ENCODE measurements at regions not wholly inside any gene's neighbourhood (a gene's known extent, or its start where the extent isn't known, plus 50 kb on each side); places are given as distances from the start of the nearest gene placed in this dataset.

DNA sequence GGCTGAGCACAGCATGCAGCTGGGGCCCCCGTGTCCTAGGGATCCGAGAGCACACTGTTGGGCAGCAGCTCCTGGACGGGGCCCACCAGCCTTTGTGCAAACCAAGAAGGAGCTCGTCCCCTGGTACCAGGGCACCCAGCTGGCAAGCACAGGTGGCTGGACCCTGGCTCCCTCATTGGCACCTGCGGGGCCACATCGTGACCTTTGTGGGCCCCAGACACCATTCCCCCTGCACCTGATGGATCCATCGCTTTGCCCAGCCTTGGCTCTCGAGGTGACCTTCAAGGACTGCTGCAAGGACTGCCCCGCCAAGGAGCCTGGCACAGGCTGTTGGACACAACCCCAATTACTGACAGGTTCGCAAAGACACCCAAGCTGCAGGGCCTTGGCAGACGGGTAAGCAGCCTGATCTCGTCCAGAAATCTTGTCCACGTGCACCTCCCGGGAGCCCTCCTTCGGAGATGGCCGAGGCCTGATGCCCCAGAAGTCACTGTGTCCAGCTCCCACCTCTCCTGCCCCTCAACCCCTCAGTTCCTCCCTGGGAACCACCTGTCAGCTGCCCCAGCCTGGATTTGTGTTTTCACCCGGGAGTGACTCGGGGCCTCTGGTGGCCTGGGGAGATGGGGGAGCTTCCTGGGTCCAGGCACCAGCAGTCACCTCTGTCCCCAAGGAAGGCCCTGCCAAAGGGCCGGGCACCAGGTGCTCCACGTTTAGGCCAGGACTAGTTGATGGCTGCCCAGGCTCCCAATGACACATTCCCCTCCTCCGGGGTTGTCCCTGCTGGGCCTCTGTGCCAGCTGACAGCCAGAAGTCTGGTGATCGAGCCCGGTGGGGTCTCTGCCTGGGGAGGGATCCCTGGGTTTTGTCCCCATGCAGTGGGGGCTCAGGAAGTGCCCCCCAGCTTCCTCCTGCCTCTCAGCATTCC lies 137.1 kb upstream of the PPP1R26 start:
- Histone ChIP-seq H3K9me3 (no peaks in the 10 kb centered on the region; the same call in 1 of the 2 replicates), H3K36me3 (no peaks in the 10 kb centered on the region), H3K4me1 (peaks cover 10% of the 10 kb centered on the region), H3K27me3 (no peaks in the 10 kb centered on the region), H3K4me3 (ENCODE audit: low read depth, low read length) (no peak overlapping the region)
- TF ChIP-seq, protein P1, sequence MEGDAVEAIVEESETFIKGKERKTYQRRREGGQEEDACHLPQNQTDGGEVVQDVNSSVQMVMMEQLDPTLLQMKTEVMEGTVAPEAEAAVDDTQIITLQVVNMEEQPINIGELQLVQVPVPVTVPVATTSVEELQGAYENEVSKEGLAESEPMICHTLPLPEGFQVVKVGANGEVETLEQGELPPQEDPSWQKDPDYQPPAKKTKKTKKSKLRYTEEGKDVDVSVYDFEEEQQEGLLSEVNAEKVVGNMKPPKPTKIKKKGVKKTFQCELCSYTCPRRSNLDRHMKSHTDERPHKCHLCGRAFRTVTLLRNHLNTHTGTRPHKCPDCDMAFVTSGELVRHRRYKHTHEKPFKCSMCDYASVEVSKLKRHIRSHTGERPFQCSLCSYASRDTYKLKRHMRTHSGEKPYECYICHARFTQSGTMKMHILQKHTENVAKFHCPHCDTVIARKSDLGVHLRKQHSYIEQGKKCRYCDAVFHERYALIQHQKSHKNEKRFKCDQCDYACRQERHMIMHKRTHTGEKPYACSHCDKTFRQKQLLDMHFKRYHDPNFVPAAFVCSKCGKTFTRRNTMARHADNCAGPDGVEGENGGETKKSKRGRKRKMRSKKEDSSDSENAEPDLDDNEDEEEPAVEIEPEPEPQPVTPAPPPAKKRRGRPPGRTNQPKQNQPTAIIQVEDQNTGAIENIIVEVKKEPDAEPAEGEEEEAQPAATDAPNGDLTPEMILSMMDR (IDR thresholded peaks at IDR 0.05; ENCODE audit: low read depth, low read length): no peak
- no peak for DNase-seq

DNA sequence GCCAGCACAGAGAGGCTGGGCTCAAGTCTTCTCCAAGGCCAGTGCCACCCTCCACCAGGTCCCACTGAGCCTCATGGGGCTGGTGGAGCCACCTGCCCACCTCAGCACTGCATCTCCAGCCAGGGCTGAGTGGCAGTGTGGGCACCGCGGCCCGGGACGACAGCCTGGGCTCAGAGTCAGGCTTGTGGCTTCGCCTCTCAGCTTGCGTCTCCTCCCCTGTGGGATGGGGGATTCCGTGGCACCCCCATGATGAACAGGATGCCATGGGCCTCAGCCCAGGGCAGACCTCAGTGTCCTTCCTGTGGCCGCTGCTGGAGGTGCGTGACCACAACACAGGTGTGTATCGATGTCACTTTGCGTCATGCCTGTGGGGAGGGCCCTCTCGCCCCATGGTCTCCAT lies 136.4 kb upstream of the PPP1R26 start:
- Histone ChIP-seq H3K9me3 (no peaks in the 10 kb centered on the region; the same call in 1 of the 2 replicates), H3K4me3 (ENCODE audit: low read depth, low read length) (no peak overlapping the region), H3K4me1 (peaks cover 10% of the 10 kb centered on the region), H3K27me3 (no peaks in the 10 kb centered on the region), H3K36me3 (no peaks in the 10 kb centered on the region)
- TF ChIP-seq, protein P1 (IDR thresholded peaks at IDR 0.05; ENCODE audit: low read depth, low read length): no peak
- DNase-seq: no peak

DNA sequence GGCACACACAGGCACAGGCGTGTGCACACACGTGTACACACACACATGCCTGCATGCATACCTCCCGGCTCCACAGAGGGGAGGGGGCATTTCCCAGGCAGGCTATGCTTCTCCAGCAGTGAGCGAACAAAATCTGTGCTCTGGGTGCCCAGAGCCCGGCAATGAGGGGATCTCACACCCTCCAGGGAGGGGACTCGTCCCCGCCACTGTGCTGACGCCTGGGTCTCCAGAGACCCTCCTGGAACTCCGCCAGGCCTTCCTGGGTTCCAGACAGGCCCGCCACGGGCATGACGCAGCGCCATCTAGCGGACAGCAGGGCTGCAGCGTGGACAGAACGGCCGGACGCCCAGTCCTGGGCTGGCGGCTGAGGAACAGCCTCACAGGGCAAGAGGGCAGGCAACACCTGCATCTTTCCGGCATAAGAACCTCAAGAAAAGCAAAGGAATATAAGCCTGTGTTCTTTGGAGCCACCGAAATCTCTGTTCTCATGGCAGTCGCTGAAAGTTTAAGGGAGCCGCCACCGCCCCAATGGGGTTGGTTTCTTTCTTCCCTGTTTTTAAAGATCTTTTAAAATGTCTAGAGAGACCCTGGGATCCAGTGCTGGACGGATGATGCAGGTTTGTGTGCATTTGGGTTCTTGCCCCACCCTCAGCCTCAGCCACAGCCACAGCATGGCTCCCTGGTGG lies 135.6 kb upstream of the PPP1R26 start:
- no peaks in the 10 kb centered on the region; the same call in 1 of the 2 replicates for H3K9me3 ChIP-seq
- H3K27me3 ChIP-seq: no peaks in the 10 kb centered on the region
- DNase-seq: peak; percentile 97
- no peak overlapping the region for H3K4me3 ChIP-seq (ENCODE audit: low read depth, low read length)
- TF ChIP-seq, protein P1 (IDR thresholded peaks at IDR 0.05; ENCODE audit: low read depth, low read length): peak; percentile 97
- peaks cover 10% of the 10 kb centered on the region for H3K4me1 ChIP-seq
- H3K36me3 ChIP-seq: no peaks in the 10 kb centered on the region

DNA sequence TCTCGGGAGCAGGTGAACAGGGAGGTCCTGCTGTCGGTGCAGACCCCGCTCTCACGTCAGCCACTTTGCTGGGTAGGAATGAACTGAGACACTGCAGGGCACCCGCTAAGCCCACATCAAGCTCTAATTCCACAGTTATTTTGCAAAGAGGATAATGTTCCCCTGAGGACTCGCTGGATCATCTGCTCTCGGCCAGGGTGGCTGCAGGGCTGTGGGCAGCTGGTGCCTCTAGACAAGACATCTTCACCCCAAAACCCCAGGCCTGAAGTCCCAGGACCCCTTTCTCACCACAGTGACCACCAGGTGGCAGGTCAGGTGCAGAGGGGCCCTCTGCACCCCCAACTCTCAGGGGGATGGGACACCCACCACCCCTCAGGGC lies 135.1 kb upstream of the PPP1R26 start:
- peaks cover 10% of the 10 kb centered on the region for H3K4me1 ChIP-seq
- no peaks in the 10 kb centered on the region for H3K27me3 ChIP-seq

DNA sequence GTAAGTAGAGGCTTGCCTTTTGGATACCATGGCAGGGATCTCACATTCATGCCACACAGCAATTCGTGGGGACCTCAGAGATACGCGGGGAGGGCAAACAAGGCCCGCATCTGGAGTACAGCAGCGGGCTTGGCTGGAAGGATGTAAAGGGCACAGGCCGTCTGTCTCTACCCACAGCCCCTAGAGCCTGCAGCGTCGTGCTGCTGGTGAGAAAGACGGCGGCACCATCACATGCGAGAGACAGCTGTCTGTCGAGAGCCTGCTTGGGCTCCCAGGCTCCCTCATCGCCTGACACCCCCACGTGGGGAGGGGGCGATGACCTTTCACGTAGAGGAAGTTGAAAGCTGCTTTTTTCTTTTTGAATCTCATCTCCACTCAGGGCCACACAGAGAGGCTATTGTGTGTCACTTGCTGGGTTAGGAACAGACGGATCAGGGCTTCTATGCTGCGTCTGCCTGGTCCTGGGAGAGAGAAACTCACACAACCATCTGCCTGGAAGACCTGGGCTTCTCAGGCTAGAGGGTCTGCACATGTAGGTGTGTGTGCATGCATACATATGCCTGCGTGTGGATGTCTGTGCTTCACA lies 134.6 kb upstream of the PPP1R26 start:
- no peaks in the 10 kb centered on the region for H3K27me3 ChIP-seq
- no peaks in the 10 kb centered on the region for H3K36me3 ChIP-seq
- TF ChIP-seq, protein P1 (IDR thresholded peaks at IDR 0.05; ENCODE audit: low read depth, low read length): no peak
- DNase-seq: no peak
- no peaks in the 10 kb centered on the region; the same call in 1 of the 2 replicates for H3K9me3 ChIP-seq
- H3K4me3 ChIP-seq (ENCODE audit: low read depth, low read length): no peak overlapping the region
- H3K4me1 ChIP-seq: peaks cover 10% of the 10 kb centered on the region

More for the DNA sequence above, 135.1 kb upstream of the PPP1R26 start:
- H3K4me3 ChIP-seq (ENCODE audit: low read depth, low read length): no peak overlapping the region
- H3K36me3 ChIP-seq: no peaks in the 10 kb centered on the region
- no peaks in the 10 kb centered on the region; the same call in 1 of the 2 replicates for H3K9me3 ChIP-seq
- TF ChIP-seq, protein P1 (IDR thresholded peaks at IDR 0.05; ENCODE audit: low read depth, low read length): 0 out of 2 replicates have a peak, but pooled peaks have one; percentile 3
- DNase-seq: no peak

Data from BE2C (cell line).